ENCODE measurements at regions not wholly inside any gene's neighbourhood (a gene's known extent, or its start where the extent isn't known, plus 50 kb on each side); places are given as distances from the start of the nearest gene placed in this dataset.

DNA sequence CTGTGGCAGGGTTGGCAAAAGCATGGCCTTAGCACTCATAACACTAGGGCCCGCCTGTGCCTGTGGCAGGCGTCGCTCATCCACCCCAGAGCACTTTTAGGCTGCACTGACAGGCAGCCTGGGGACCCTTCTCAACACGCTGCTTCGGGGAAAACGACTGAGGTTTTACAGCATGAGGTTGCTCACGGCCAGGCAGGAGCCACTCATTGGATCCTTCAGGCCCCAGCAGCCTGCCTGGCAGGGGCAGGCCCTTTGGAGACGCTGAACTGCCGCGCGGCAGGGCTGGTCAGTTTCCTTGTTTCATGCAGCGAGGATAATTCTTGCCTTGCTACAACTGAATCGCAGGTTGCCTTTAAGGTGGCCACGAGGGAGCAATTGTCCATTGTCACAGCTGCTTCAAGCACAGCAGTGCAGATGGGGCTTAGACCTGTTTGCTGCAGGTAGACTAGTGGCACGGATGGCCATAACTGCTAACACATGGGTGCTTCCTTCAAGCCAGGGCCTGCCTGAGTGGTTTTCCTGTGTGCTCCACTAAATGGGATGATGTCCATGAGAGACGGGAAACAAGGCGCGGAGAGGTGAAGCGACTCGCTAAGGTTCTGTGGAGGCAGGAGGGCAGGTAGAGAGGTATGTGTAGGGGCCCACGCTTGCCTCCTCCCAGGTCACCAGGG is 49.9 kb upstream of the HS6ST1 start:
- no peak for DNase-seq (ENCODE audit: low read depth in 2 of 2)

DNA sequence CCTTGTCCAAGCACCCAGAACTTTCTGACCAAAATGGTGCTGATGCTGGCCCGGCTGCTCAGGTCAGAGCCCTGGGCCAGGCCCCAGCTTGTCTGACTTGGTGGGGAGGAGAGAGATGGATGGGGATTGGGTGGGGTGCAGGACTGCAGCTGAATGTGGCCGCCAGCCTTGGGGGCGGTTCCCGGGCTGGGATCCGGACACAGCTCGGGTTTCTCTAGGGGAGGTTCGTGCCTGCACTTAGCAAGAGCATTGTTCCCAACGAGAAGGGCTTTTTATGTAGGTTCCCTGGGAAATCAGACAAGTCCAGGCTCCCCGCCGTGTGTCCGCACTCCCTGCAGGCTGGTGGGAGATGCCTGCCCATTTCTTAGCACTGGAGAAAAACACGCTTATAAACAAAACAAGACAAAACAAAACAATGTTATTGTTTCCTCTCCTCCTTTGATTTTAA is 50.5 kb upstream of the HS6ST1 start:
- DNase-seq (ENCODE audit: low read depth in 2 of 2), result no peak

DNA sequence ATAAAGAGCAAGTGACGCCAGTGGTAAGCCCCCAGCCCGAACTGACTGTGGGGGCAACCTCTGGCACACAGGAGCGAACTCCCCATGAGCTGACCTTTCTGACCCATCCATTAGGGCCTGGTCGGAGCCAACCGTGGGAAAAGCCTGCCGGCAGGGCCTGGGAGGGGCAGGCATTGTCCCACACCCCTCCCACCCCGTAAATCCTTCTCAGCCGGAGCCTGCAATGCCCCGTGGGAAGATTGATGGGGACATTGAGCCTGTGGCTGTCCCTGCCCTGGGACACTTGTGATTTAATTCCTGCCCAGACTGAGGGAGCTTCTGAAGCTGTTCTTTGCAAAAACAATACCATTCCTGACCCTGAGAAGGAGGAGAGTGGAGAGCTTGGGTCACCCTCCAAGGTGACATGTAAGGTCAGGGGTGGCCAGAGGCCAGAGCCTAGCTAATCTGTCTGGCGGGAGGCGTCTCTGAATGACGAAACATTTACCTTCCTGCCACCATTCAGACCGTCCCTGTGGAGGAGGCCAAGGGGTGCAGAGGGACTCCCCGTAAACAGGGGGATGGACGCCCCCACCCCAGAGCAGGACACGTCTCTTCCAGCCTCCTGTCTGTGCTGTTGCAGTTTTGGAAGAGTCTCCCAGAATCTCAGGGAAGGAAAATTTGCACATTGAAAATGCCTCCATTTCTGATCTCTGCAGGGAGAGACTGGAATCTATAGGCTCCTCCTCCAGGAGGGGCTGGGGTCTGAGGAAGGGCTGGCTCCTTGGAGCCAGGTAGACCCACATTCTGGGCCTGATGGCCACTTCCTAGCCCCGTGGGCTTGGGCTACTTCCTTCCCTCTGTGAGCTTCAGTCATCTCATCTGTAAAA is 51.2 kb upstream of the HS6ST1 start:
- DNase-seq (ENCODE audit: low read depth in 2 of 2), result no peak

DNA sequence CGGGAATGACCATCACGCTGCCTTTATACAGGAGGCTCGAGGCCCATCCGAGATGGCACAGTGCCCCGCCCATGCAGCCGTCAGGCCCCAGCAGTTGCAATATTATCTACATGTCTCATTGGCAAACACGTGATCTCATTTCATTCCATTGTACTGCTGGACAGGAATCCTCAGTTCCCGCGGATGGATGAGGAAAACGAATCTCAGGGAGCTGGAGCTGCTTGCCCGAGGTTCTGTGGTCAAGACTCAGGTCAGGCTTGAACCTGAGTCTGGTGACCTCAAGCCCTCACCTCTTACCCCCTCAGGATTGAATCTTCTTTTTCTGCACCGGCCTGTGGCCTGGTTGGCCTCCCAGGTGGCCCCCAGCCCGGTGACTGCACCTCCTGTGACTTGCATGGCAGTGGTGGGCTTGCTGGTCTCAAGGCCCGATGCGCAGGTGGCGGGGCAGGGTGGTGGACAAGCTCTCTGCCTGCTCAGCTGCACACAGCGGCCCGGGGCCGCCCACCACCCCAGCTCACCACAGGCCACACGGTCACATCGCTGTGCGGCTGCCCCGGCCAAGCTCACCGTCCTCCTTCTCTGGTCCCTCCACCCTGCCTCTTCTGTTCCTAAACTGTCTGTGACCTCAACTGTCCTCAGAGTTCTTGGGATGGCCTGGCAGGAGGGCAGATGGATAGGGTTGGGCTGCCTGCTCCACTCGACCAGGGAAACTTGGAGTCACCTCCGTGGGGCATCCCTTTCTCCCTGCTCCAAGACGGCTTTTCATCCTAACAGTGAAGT is 52.0 kb upstream of the HS6ST1 start:
- no peak for DNase-seq (ENCODE audit: low read depth in 2 of 2)

DNA sequence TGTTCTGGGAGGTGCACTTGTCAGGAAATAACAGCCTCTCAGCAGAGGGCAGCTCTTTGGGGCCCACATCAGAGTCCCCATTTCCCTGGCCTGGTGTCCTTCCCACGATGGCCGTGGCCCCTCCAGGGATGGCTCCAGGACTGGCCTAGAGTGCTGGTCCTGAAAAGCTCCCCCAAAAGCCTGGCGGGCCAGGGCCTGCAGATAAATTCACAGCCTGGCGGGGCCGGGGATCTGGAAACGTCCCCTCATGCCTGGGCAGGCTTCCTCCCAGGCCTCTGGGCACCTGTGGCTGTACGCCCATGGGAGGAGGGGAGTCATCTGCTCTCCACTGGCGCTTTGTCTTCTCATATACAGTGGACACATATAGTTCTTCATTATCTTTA is 52.6 kb upstream of the HS6ST1 start:
- no peak for DNase-seq (ENCODE audit: low read depth in 2 of 2)

DNA sequence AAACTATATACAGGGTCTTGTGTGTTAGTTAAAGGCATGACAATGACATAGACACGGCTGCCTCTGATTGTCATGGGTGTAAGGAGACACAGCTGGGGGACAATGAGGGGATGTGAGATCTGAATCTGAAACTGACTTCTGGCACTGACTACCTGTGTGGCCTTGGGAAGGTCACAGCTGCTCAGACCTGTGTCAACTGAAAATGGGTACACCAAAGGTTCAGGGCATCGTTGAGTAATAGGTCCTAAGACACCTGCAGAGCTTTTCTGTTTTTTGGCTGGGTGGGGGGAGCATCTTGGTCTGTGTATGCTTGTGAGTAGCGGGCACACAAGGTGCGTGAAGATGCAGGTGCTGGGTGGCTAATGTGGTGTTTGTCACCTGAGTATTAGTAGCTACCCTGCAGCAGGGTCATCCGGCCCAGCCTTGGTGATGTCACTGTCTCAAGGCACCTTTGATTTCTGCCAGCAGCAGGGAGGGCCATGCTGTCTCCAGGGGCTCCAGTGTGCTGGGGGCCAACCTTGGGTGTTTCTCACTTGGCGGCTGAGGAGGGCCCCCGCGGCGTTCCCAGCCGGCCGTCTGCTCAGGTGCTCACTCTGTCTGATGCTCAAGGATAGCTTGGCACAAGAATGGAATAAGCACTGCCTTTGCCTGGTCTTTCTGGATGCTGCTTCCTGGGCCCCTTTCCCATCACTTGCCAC is 53.1 kb upstream of the HS6ST1 start:
- DNase-seq (ENCODE audit: low read depth in 2 of 2), result no peak

DNA sequence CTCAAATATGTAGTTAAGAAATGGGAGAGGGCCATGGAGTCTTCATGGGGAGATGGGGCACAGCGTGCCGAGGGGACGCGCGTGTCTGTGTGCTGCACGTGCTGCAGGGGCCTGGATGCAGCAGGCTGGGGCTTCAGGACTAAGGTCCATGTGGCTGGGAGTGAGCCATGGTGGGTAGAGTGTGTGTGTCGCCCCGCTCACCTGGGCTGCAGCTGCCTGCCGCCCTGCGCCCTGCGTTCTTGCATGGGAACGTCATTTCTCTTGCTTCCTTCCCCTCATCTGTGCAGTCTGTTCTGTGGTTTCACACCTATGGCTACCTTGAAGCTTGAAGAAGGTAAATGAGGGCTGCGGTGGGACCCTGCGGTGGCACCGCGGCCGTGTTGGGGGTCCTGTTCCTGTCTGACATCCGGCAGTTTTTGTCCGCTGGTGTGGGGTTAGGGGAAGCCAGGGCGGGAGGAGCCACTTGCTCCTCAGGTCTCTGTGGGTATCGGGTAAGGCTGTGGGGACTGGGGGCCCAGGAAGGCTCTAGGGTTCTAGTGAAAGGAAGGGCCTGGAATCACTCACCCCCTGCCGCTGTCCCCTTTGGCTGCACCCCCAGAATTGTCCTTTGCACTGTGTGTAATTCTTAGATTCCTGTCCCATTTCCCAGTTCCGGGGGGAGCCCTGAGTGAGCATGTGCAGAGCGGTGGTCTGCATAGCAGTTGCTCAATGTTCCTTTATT is 54.1 kb upstream of the HS6ST1 start:
- DNase-seq (ENCODE audit: low read depth in 2 of 2), result no peak

DNA sequence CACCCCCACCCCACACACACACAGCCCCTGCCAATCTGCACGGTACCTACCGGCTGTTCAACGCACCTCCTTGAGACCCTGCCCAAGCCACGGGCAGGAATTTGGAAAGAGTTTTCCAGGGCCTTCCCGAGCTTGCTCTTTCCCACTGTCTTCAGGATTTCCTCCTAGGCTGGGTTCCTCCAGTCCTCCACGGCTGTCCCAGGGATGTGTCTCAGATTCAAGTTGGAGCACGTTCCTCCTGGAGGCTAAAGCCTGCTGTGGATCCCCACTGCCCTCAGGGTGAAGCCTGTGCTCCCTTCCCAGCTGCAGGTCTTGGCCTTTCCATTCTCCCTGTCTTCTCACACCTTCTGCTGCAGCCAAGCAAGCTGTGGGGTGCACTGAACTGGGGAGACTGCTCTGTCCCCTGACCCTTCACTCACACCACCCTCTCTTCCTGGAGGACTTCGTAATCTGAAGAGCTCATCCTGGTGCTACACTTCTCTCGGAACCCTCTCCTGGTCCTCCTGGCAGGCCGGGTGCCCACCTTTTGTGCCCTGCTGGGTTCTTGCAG is 54.9 kb upstream of the HS6ST1 start:
- DNase-seq (ENCODE audit: low read depth in 2 of 2), result no peak

DNA sequence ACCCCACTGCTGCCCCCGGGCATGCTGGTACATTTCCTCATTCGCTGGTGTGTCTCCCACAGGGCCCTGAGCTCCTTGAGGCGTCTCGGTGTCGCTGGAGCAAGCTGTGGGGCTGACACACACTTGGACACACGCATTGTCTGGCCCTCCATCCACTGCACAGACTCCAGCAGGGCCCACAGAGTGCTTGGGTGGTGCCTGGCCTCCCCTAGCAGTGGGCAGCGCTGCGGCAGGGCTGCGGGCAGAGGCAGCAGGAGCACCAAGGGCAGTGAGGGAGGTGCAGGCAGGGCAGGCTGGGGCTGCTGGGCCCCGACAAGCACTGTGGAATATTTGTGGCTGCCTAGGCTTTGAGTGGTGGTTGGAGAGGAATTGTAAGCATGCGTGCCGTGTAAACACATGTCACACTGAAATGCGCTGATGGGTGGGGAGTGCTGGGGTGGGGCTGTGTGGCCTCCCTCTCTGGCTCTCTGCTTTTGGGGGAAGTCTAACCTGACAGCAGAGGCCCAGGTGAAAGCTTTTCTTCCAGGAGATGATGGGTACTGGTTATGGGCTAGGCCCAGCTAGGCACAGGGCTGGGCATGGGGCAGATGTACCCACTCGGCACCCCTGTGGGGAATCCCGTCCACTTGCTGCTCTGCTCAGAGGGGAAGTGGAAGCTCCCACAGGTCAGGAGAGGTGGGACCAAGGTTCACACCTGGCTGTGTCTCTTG is 55.5 kb upstream of the HS6ST1 start:
- no peak for DNase-seq (ENCODE audit: low read depth in 2 of 2)

DNA sequence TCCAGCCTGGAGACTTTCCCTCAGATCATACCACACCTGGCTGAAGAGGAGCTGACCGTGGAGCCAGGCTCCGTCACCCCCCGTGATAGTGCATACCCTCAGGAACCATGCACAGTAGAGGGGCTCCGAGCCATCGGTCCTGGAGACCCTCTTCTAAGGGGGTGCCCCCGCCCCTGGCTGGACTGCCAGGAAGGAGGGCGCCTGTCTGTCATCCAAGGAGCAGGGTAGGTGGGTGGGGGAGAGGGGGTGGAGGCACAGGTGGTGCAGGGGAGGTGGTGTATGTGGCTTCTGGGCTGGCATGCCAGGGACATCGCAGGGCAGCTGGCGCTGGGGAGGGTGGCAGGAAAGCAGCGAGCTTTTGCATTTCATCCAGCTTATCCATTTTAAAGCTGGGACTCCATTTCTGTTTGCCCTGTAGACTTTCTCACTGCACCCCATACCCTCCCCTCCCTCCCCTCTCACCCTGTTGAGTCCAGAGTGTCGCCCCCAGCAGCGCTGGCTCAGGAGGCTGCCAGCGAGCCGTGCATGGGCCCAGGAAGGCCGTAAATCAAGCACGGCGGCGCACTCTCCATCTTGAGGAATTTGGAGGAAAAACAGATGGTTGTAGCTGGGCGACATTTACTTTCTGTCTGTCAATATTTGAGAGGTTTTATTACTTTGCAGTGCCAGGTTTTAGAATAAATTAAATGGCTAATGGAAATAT is 56.2 kb upstream of the HS6ST1 start:
- no peak for DNase-seq (ENCODE audit: low read depth in 2 of 2)

DNA sequence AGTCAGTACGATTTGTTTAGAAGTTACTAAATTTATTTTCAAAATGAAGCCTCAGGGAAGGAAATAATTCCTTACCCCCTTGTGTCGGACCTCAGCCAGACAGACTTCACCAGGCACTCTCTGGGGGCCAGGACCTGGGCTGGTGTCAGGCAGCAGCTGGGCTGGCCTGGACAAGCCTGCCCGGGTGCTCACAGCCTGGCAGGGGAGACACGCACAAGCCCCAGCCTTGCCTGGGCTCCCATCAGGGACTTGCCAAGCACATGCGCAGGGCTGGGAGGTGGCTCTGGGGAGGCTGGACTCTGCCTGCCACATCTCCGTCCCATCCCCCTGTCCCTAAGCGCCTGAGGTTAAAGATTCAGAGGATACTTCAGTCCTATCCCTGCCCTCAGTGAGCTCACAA is 56.8 kb upstream of the HS6ST1 start:
- DNase-seq (ENCODE audit: low read depth in 2 of 2), result no peak

DNA sequence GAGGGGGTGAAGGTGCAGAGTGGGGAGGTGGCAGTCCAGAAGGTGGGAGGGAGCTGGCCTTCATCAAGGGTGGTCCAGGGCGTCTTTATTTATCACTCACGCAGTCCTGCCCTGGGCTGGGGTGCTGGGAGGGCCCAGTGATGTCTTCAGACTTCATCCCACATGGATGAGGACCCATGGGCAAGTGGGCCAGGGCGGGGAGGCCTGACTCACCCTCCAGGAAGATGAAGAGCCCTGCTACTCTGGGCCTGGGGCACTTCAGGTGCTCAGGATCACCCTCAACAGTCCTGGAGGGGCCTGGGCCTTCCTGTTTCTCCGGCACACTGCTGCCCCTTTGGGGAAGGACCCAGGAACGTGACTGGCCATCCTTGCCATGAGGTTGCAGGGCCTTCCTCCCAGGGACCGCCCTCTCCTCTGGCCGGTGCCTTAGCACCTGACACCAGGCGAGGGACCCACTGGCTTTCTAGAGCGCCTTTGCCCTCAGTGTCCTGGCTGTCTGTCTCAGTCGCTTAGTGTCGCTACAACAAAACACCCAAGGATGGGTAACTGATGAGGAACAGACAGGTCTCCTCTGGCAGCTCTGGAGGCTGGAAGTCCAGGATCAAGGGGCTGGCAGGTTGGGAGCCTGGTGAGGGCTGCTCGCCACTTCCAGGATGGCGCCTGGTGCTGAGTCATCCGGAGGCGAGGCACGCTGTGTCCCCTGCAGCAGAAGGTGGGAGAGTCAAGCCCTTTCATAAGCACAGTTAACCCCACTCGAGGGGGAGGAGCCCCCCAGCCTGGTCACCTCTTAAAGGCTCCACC is 57.8 kb upstream of the HS6ST1 start:
- no peak for DNase-seq (ENCODE audit: low read depth in 2 of 2)

DNA sequence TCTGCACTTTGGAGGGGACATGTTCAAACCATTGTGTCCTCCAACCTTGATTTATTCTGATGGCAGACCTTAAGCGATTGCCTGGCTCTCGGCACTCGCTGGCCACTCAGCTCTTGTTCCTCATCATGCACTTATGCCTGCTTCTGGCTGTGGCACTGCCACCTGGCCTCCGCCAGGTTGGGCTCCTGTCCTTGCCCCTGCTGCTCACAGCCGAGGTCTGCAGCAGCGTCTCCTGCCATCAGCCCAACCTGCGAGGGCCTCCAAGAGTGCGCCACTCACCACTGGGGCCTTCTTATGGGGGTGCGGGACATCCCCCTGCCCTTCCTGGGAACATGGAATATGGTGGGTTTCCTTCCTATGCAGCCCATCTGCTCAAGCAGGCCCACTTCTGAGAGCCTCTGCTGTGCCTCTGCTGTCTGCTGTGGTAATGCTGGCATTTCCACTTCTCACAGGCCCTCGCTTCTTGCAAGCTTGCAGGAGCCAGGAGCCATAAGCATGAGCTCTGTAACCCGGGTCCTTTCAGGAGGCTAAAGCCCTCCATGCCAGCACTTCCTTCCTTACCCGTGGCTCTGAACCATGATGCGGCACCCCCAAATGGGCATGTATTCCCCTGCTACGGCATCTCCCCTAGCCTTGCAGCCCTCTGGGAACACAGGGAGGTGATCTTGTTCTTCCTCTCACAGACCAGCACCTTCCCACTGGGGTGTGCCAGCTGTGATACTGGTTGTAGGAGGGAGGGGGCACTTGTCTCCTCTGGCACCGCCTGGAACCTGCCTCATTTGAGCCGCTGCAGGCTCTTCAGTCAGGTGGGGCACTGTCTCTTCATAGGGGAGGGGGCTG is 58.6 kb upstream of the HS6ST1 start:
- no peak for DNase-seq (ENCODE audit: low read depth in 2 of 2)

DNA sequence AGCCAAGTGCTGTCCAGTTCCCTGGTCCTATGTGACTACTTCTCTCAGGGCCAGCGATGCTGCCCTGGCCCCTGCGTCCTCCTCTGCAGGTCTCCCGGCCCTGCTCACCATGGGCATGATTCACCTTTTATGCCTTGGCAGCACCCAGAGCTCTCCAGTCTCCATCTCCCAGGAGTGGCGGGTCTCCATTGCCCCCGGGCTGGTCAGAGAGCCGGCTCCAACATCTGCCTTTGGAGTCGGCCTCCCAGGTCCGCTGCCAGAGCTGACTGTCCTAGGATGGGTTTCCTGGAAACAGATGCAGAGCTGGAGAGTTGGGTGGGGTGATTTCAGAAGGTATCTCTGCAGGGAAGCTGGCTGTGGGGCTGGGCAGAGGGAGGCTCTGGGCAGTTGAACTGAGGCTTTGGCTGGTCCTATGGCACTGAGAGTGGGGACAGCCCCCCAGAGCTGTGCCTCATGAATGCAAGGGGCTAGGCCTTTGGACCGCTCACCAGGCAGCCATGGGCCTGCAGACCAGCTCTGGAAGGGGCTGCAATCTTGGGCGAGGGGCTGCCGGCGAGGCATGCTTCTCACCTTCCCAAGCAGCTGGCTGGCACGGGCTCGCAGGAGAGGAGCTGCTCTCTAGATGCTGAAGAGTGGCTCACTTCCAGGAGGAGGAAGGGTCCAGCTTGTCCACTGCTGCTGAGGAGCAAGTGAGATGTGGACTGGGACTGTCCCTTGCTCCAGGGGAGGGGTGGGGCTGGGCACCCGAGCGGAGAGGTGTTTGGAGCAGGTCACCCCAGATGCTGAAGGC is 59.8 kb upstream of the HS6ST1 start:
- no peak for DNase-seq (ENCODE audit: low read depth in 2 of 2)

DNA sequence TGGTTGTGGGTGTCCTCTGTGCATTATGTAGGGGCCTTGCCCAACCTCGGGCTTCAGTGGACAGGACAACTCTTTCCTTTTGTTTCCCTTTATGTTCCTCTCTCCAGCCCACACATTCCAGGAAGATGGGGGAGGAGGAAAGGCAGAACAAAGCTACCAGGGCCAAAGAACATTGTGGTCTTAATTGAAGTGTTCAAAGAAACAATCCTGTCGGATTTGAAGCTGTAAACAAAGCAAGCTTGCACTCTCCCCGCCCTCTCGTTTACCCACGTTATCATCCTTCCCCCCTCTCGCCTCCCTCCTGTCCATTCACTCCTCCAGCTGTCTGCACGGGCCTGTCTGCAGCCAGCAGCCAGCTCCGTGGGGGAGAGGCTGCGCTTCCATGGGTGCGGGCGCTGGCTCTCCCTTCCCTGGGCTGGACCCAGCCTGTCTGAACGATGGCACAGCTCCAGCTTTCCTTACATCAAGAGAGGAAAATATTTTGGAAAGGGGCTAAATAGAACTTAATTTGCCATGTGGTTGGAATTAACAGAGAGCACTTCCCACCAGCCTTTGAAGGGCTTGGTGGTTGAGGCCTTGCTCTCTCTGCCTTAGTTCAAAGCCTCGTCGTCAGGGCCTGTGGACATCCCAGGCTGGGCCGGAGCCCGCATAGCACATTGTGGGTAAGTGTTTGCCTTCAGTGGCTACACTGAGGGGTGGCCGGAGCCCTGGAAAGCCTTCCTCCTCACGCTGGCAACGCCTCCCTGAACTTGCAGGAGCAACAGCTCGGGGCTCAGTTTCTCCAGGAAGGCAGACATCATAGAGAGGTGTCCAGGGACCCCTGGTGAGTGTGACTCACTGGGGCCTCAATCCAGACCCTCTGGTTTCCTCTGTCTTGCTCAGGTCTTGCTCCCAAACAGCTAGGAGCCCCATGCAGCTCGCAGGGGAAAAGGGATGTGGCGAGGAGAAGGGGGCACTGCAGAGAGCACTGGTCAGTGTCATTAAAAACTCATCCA is 60.6 kb upstream of the HS6ST1 start:
- no peak for DNase-seq (ENCODE audit: low read depth in 2 of 2)
